NCI-H1417 treated with DMSO at 0.1 percent for 48 hours (cell line): ENCODE measurements at regions not wholly inside any gene's neighbourhood (a gene's known extent, or its start where the extent isn't known, plus 50 kb on each side); places are given as distances from the start of the nearest gene placed in this dataset.

Experiments
- DNase-seq: peaks from one replicate; lab custom pipeline; 2025; lab: John Stamatoyannopoulos, UW

DNA sequence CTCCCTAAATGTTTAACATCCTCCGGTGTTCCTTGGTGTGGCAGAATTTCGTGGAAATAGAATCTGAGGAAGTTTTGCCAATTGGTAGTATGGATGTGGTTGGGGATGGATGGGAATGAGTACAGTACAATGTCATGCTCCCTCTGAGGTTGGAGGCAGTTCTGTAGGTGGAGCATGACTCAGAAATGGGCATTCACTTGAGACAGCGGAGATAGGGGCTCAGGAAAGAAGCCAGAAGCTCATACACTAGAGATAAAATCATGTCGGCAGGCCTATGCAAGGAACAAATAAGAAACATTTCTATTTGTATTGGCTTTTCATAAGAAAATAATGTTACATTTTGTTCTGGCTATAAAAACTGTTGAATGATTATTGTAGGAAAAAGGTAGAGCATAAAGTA, 196.0 kb downstream of the URB2 start:
- no peak for DNase-seq

DNA sequence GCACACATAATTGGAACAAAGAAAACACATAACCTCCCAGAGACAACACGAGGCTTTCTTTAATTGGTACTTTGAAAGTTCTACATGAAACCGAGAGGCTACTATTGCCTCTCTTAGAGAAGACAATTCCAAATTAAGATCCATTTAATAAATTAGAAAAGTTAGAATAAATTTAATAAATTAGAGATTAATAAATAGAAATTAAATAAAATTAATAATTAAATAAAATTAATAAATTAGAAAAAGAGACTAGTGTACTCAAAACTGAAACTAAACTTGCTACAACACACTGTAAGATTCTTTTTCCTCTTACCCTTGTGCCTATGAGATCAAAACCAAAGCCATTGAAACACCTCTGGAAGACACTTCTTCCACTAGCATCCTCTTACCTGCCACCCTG, 199.0 kb downstream of the URB2 start:
- no peak for DNase-seq

- no peak for DNase-seq
Measured at GRCh38 chr1:229828461-229828860, 202.4 kb downstream of the URB2 start.

- DNase-seq = no peak
Measured at GRCh38 chr1:229832695-229833094, 206.6 kb downstream of the URB2 start.

- no peak for DNase-seq
Measured at GRCh38 chr1:229834230-229834629, 208.2 kb downstream of the URB2 start.

- no peak for DNase-seq
Measured at GRCh38 chr1:229835226-229835625, 209.2 kb downstream of the URB2 start.

GRCh38 chr1:229836324-229836723, 210.3 kb downstream of the URB2 start:
- DNase-seq = no peak

GRCh38 chr1:229838204-229838603, 212.2 kb downstream of the URB2 start:
- no peak for DNase-seq

- no peak for DNase-seq
Measured at GRCh38 chr1:229839800-229840199, 213.8 kb downstream of the URB2 start.

- DNase-seq = no peak
Measured at GRCh38 chr1:229841230-229841629, 215.2 kb downstream of the URB2 start.

- DNase-seq = no peak
Measured at GRCh38 chr1:229842302-229843255, 216.5 kb downstream of the URB2 start.

DNA sequence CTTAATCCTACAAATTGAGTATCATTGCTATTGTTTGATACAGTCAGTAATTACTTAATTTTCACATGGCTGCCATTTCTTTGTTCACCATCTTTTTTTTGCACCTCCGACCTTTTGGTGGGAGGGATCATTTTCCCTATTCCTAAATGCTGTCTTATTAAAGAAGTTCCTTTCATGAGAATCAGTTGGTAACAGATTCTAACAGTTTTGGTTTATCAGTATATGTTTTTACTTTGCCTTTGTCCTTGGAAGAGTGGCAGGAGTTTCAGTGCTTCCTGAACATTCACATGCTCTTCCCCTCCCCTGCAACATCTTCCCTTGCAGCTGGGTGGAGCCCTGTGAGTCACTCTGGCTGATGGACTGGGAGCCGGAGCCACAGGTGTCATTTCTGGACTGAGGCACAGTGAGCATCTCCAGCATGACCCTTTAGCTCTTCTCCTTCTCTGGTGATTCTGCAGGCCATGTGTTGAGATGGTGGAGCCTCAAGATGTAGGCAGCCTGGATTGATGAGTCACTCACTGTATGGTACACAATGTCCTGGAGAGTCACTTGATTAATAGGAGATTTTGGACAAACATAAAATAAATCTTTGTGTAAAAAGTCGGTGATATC, 217.7 kb downstream of the URB2 start:
- DNase-seq = no peak

DNA sequence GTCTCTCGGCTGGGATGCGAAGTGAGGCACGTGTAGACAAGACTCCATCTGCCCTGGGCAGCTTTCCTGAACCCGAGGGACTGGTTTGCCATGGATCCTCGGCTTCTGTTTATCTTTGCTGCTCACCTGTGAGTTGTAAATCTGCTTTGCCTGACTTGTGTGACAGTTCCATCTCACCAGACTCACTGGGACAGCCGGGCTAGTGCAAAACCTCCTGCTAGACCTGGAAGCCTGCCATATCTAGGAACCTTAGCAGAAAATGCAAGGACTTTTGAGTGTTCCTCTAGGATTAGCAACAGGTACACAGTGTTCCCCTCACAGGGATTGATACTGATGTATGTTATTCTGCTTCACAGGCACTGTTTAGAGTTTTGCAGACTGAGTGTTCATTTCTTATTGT, 218.6 kb downstream of the URB2 start:
- no peak for DNase-seq

GRCh38 chr1:229845410-229846138, 219.5 kb downstream of the URB2 start:
- no peak for DNase-seq

- DNase-seq = no peak
Measured at GRCh38 chr1:229846351-229846750, 220.3 kb downstream of the URB2 start.

- no peak for DNase-seq
Measured at GRCh38 chr1:229848752-229849677, 218.0 kb upstream of the GALNT2 start.

DNA sequence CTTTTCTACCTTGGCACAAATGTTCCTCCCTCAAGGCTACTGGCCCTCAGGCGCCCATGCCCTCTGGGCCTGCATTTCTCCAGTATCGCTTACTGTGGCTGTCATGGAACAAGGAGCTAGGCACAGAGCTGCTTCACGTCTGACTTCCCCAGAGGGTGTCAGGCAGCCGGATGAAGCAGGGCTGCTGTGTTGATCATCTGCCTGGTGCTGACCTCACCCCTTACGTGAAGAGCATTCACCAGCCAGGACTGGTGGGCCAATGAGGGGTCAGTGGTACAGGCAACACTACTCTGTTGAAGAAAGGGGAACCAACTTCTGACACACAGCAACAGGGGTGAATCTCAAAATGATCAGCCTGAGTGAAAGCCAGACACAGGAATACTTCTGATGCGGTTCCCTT, 215.5 kb upstream of the GALNT2 start:
- DNase-seq = no peak

- DNase-seq = no peak
Measured at GRCh38 chr1:229853751-229854150, 213.3 kb upstream of the GALNT2 start.

- DNase-seq = no peak
Measured at GRCh38 chr1:229854620-229855019, 212.4 kb upstream of the GALNT2 start.

DNA sequence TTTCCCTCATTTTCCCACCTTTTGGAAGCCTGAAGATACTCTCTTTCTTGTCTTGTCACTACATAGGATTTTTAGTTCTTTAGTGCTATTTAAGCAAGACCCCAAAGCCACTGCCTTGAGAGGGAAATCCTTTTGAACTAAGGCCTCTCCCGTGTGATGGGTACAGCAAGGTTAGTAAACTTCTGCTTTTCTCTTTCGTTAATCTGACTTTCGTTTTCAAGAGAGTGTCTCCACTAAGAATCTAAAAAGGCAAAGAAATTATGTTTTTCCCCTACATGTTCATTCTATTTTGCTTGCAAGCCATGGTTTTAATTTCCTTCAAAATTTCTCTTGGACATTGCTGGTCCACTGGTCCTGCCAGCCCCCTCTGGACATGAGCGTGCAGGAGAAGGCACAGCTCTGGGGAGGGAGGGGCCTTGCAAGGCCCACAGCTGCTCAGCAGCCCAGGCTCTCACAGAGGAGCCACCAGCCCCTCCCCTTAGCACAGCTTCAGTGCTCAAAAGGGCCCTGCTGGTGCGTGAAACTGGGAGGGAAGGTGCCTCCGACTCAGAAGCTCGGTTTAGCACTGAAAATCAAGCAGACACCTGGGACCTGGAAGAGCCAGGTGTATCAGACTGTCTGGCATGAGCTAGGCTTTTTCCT, 210.9 kb upstream of the GALNT2 start:
- no peak for DNase-seq

- DNase-seq = no peak
Measured at GRCh38 chr1:229857585-229857984, 209.5 kb upstream of the GALNT2 start.
